Lung (tissue), 11 donors: ENCODE measurements at regions not wholly inside any gene's neighbourhood (a gene's known extent, or its start where the extent isn't known, plus 50 kb on each side); places are given as distances from the start of the nearest gene placed in this dataset.
A peak's percentile ranks its signal among the peaks of the same experiment; 100 is the strongest.

Source experiments
- ATAC-seq: fragments of 200-7000 bp; cut with Tn5 transposase; one replicate; pipeline ENCODE4 v1.9.1; 2020; ENCODE audit warnings: moderate number of reproducible peaks; ENCODE audit not compliant: insufficient read depth, low FRiP score
- DNase-seq, 3 donors: peaks; one replicate each; pipeline ENCODE4 v3.0.0-alpha.2; 2013 to 2017
- H3K27ac ChIP-seq, 2 donors: one replicate each; pipeline ENCODE4 v1.5.1; 2013; ENCODE audit warnings: mild to moderate bottlenecking in 2 of 2, moderate library complexity in 2 of 2, control low read depth in 1 of 2, inconsistent platforms in 1 of 2, low read depth in 1 of 2, low read length in 1 of 2
- H3K27me3 ChIP-seq, 3 donors: one replicate each; pipeline ENCODE4 v1.5.1; 2013; ENCODE audit warnings: low read length in 2 of 3; ENCODE audit not compliant: control insufficient read depth in 3 of 3, insufficient read depth in 3 of 3
- H3K36me3 ChIP-seq, 4 donors: one replicate each; pipeline ENCODE4 v1.5.1; 2013; ENCODE audit warnings: low read length in 4 of 4, mild to moderate bottlenecking in 1 of 4, moderate library complexity in 1 of 4; ENCODE audit not compliant: control insufficient read depth in 4 of 4, insufficient read depth in 4 of 4
- H3K4me1 ChIP-seq, 5 donors: one replicate each; pipeline ENCODE4 v1.5.1; 2013; ENCODE audit warnings: low read length in 5 of 5, mild to moderate bottlenecking in 2 of 5, moderate library complexity in 1 of 5; ENCODE audit not compliant: control insufficient read depth in 5 of 5, insufficient read depth in 5 of 5
- H3K4me3 ChIP-seq: one replicate; pipeline ENCODE4 v1.5.1; 2013; ENCODE audit warnings: mild to moderate bottlenecking, control low read depth, moderate library complexity
- H3K9ac ChIP-seq, 2 donors: one replicate each; pipeline ENCODE4 v1.5.1; 2013; ENCODE audit warnings: low read length in 2 of 2, control low read depth in 1 of 2; ENCODE audit not compliant: insufficient read depth in 1 of 2
- H3K9me3 ChIP-seq, 4 donors: one replicate each; pipeline ENCODE4 v1.5.1; 2013; ENCODE audit warnings: low read length in 3 of 4, mild to moderate bottlenecking in 1 of 4, moderate library complexity in 1 of 4; ENCODE audit not compliant: control insufficient read depth in 4 of 4, insufficient read depth in 3 of 4
- CTCF ChIP-seq: IDR thresholded peaks from 2 replicates; pipeline ENCODE4 v1.5.1; 2012; ENCODE audit warnings: mild to moderate bottlenecking; ENCODE audit errors: control extremely low read depth, extremely low read depth
- WGBS, 2 donors: extraction: QIAGEN DNeasy Blood & Tissue Kit; methylation state at CpG; one replicate each; pipeline ENCODE4 v1.1.7; 2013; 5-methylcytosine and 5-hydroxymethylcytosine counted together
- donor health status: control.
- donor health status: control.
- donor health status: Bipolar disorder and iron deficiency.
- donor health status: healthy.
- donor health status: DM: yes; HTN: yes; CAD: no.

- Histone ChIP-seq H3K27ac (no peak overlapping the region), H3K4me1 (peaks cover 0 to 6% (median 0%) of the 10 kb centered on the region in 5 donors), H3K27me3 (no peaks in the 10 kb centered on the region), H3K36me3 (no peaks in the 10 kb centered on the region), H3K9ac (no peak overlapping the region), H3K4me3 (no peak overlapping the region), H3K9me3 (no peaks in the 10 kb centered on the region)
- no peak for ATAC-seq
- DNase-seq, result no peak
- WGBS, 2 donors, result 78 to 82% methylated on average over 2 of the region's 2 CpGs
- no peak for TF ChIP-seq CTCF
Measured at GRCh38 chr18:56255381-56255780, 383.0 kb downstream of the TXNL1 start.

GRCh38 chr18:56252456-56252855 is 385.9 kb downstream of the TXNL1 start:
- H3K27ac ChIP-seq, result no peak overlapping the region
- TF ChIP-seq CTCF, result no peak
- 93 to 94% methylated on average over 1 of the region's 1 CpG for WGBS, 2 donors
- DNase-seq, result no peak
- no peaks in the 10 kb centered on the region for H3K36me3 ChIP-seq
- H3K27me3 ChIP-seq, result no peaks in the 10 kb centered on the region
- no peak overlapping the region for H3K9ac ChIP-seq
- no peak overlapping the region for H3K4me3 ChIP-seq
- ATAC-seq, result no peak
- H3K9me3 ChIP-seq, result no peaks in the 10 kb centered on the region
- peaks cover 0 to 6% (median 2%) of the 10 kb centered on the region in 5 donors for H3K4me1 ChIP-seq

- TF ChIP-seq CTCF, result no peak
- no peaks in the 10 kb centered on the region for H3K36me3 ChIP-seq
- no peak overlapping the region for H3K4me3 ChIP-seq
- no peak for DNase-seq
- no peak overlapping the region for H3K27ac ChIP-seq
- H3K9ac ChIP-seq, result no peak overlapping the region
- ATAC-seq, result no peak
- no peaks in the 10 kb centered on the region for H3K9me3 ChIP-seq
- H3K4me1 ChIP-seq, result peaks cover 0 to 20% (median 3%) of the 10 kb centered on the region in 5 donors
- 54 to 64% methylated on average over 4 of the region's 4 CpGs for WGBS, 2 donors
- no peaks in the 10 kb centered on the region for H3K27me3 ChIP-seq
Measured at GRCh38 chr18:56248610-56249235, 389.7 kb downstream of the TXNL1 start.

- peaks cover 0 to 20% (median 3%) of the 10 kb centered on the region in 5 donors for H3K4me1 ChIP-seq
- no peak for ATAC-seq
- no peak overlapping the region for H3K9ac ChIP-seq
- H3K27me3 ChIP-seq, result no peaks in the 10 kb centered on the region
- no peaks in the 10 kb centered on the region for H3K9me3 ChIP-seq
- WGBS, 2 donors, result 66 to 69% methylated on average over 2 of the region's 2 CpGs
- no peak overlapping the region for H3K4me3 ChIP-seq
- DNase-seq, result peak; percentile 24 to 89 (median 78)
- H3K27ac ChIP-seq, result no peak overlapping the region
- TF ChIP-seq CTCF, result no peak
- H3K36me3 ChIP-seq, result no peaks in the 10 kb centered on the region
Measured at GRCh38 chr18:56246916-56247315, 391.5 kb downstream of the TXNL1 start.
